Keratinocyte (primary cell): ENCODE measurements at regions not wholly inside any gene's neighbourhood (a gene's known extent, or its start where the extent isn't known, plus 50 kb on each side); places are given as distances from the start of the nearest gene placed in this dataset.

Experiments used
- CTCF ChIP-seq, 3 experiments: IDR thresholded peaks in 1 of 3; conservative IDR thresholded peaks in 1 of 3; optimal IDR thresholded peaks in 1 of 3; 2 replicates in 2 of 3; 3 replicates in 1 of 3; pipeline versions ENCODE3 to v1.5.1; 2011; ENCODE audit warnings: low read length in 3 of 3, mild to moderate bottlenecking in 3 of 3, moderate library complexity in 2 of 3, control low read depth in 1 of 3, inconsistent platforms in 1 of 3; ENCODE audit not compliant: insufficient read depth in 2 of 3; ENCODE audit errors: extremely low read depth in 1 of 3
- EZH2 ChIP-seq: IDR thresholded peaks from one replicate; pipeline ENCODE4 v1.6.1; 2012; ENCODE audit warnings: inconsistent platforms, mild to moderate bottlenecking, low read length, moderate library complexity

- TF ChIP-seq CTCF (optimal IDR thresholded peaks at IDR 0.05 in 1 of 3, IDR thresholded peaks at IDR 0.05 in 1 of 3, conservative IDR thresholded peaks at IDR 0.05 in 1 of 3; ENCODE audit: extremely low read depth in 1 of 3, insufficient read depth in 2 of 3, low read length in 3 of 3) (no peak), EZH2 (no peak)
These were observed 427.7 kb downstream of the METTL4 start for GRCh38 chr18:2143636-2144035.
